ENCODE measurements at regions not wholly inside any gene's neighbourhood (a gene's known extent, or its start where the extent isn't known, plus 50 kb on each side); places are given as distances from the start of the nearest gene placed in this dataset.

DNA sequence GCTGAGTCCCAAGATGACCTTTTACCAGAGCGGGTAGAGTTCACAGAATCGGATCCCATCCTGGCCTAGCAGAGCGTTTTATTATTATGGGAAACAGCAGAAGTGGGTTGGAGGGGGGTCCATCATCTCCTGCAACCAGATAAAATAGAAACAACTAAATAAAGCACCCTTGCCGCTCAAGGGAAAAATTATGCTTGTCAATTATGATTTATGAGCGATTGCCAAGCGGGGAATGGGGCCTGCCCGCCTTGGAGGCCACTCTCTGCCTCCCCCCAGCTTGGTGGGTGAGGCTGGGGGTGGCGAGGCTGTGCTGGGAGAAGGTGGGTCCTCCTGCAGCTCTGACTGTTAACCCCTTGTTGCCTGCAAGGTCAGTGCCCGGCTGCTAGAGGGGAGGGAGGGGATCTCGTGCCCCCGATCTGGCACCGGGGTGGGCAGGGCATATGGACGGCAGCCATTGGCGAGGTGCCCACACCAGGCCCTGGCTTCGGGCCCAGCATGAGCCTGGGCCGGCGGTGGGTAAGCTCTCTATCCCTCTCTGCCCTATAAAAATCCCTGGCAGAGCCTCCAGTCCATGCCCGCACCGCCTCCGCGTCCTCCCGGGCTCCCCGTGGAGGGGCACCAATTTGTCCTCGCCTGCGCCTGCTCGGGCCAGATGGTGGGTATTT is 129.1 kb downstream of the URI1 start:
- H3K27ac ChIP-seq, result no peak overlapping the region
- no peak for DNase-seq (ENCODE audit: low spot score)
- ATAC-seq (ENCODE audit: insufficient number of reproducible peaks, low FRiP score, low read depth), result no peak

DNA sequence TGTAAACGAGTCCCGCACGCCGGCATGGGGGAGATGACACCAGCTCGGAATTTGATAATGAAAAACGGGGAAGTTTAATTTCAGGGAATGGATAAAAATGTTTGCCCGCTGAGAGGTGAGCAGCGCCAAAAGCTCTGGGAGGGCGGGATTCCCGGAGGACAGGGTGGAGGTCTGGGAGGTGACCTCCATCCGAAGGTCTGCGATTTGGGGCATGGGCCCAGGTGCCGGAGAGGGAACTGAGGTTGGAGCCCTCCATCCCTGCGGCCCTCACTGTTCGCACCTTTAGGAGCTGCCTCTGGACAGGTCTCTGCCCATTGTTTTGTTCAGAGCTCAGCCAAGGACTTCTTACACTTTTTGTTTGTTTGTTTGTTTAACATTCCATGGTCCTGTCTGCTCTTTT is 129.8 kb downstream of the URI1 start:
- DNase-seq (ENCODE audit: low spot score), result no peak
- Histone ChIP-seq H3K27ac (no peak overlapping the region), H3K4me1 (ENCODE audit: control insufficient read depth in 1 of 2, low read depth in 2 of 2) (no peaks in the 10 kb centered on the region), H3K9me3 (no peaks in the 10 kb centered on the region), H3K36me3 (no peaks in the 10 kb centered on the region), H3K4me3 (no peak overlapping the region), H3K27me3 (replicated peaks; ENCODE audit: insufficient read depth) (no peaks in the 10 kb centered on the region)
- no peak for TF ChIP-seq CTCF (IDR thresholded peaks at IDR 0.05)
- ATAC-seq (ENCODE audit: insufficient number of reproducible peaks, low FRiP score, low read depth), result no peak

More for the DNA sequence above, 129.1 kb downstream of the URI1 start:
- no peaks in the 10 kb centered on the region for H3K27me3 ChIP-seq (replicated peaks; ENCODE audit: insufficient read depth)
- H3K4me3 ChIP-seq, result no peak overlapping the region
- no peaks in the 10 kb centered on the region for H3K36me3 ChIP-seq
- no peak for TF ChIP-seq CTCF (IDR thresholded peaks at IDR 0.05)
- H3K9me3 ChIP-seq, result no peaks in the 10 kb centered on the region
- H3K4me1 ChIP-seq (ENCODE audit: control insufficient read depth in 1 of 2, low read depth in 2 of 2), result no peaks in the 10 kb centered on the region

DNA sequence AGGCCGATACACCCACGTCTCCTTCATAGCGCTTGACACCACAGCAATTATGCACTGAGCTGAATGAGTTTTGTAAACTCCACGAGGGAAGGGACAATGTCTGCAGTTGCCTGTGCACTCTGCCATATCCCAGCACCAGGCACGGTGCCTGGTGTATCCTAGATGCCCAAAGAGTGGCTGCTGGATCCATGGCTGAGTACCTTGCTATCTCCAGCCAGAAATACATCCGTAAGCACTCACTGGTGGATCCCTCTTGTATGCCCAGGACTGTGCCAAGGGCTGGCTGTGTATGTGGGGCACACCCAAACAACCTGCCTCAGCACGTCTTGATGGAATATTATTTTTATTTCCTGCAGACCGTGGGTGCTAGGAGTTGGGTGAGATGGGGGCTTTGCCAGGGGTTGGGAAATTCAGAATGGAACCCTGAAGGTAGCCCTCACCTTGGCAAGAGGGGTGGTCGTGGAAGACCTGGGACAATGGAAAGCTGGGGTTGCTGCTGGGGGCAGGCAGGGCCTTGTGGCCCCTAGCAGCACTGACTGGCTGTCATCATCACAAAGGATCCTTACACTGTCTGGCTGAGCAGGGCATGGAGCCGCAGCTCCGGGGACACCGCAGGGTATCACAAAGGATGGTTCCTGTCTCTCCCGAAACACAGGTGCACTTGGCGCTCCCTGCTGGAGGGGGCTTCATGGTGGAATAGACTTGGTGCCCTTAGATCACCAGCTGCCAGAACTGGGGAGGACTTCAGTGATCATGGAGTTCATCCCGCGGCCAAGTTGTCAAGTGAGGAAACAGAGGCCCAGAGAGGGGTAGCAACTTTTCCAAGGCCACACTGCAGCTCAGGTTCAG is 131.3 kb downstream of the URI1 start:
- no peak for DNase-seq (ENCODE audit: low spot score)
- TF ChIP-seq CTCF (IDR thresholded peaks at IDR 0.05), result no peak
- ATAC-seq (ENCODE audit: insufficient number of reproducible peaks, low FRiP score, low read depth), result no peak
- H3K4me1 ChIP-seq (ENCODE audit: control insufficient read depth in 1 of 2, low read depth in 2 of 2), result no peaks in the 10 kb centered on the region
- no peak overlapping the region for H3K27ac ChIP-seq
- no peaks in the 10 kb centered on the region for H3K27me3 ChIP-seq (replicated peaks; ENCODE audit: insufficient read depth)
- no peaks in the 10 kb centered on the region for H3K36me3 ChIP-seq
- H3K4me3 ChIP-seq, result no peak overlapping the region
- H3K9me3 ChIP-seq, result no peaks in the 10 kb centered on the region

DNA sequence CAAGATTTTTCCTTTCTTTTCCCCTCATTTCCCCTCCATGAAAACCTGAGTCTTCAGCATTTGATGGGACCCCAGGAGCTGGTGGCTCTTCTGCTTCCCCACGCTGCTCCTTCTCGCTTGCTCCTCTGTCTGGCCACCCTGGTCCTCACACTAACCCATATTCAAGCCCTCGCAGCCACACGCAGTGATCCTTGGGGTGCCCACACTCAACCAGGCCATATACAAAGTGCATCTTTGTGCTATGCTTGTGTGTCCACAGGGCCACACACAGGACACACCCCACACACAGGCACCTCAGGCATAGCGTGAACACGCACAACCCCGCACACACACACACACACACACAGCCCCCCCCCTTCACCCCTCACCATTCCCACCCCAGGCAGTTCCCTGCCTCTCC is 132.1 kb downstream of the URI1 start:
- Histone ChIP-seq H3K4me3 (no peak overlapping the region), H3K36me3 (no peaks in the 10 kb centered on the region), H3K9me3 (no peaks in the 10 kb centered on the region), H3K27ac (no peak overlapping the region), H3K27me3 (replicated peaks; ENCODE audit: insufficient read depth) (no peaks in the 10 kb centered on the region), H3K4me1 (ENCODE audit: control insufficient read depth in 1 of 2, low read depth in 2 of 2) (no peaks in the 10 kb centered on the region)
- ATAC-seq (ENCODE audit: insufficient number of reproducible peaks, low FRiP score, low read depth), result no peak
- no peak for DNase-seq (ENCODE audit: low spot score)
- TF ChIP-seq CTCF (IDR thresholded peaks at IDR 0.05), result no peak

Measured in thoracic aorta (tissue), 2 donors.